Ovary (tissue), 7 donors: ENCODE measurements at regions not wholly inside any gene's neighbourhood (a gene's known extent, or its start where the extent isn't known, plus 50 kb on each side); places are given as distances from the start of the nearest gene placed in this dataset.

Experiments
- DNase-seq, 5 donors: peaks; one replicate each; pipeline ENCODE4 v3.0.0-alpha.2; 2019 to 2020
- H3K27ac ChIP-seq, 2 donors: fragments of 200-600 bp; one replicate each; pipeline versions ENCODE4 v1.5.1 to v1.8.0; 2019 to 2022
- H3K27me3 ChIP-seq: fragments of 200-600 bp; one replicate; pipeline ENCODE4 v1.8.0; 2022
- H3K36me3 ChIP-seq: fragments of 200-600 bp; sonication (generic); one replicate; pipeline ENCODE4 v1.5.1; 2019
- H3K4me1 ChIP-seq: one replicate; pipeline ENCODE4 v1.8.1; 2013; ENCODE audit warnings: mild to moderate bottlenecking, moderate library complexity; ENCODE audit not compliant: insufficient read depth
- H3K4me3 ChIP-seq: fragments of 200-600 bp; sonication (generic); one replicate; pipeline ENCODE4 v1.5.1; 2017
- H3K9me3 ChIP-seq, 2 donors: fragments of 200-600 bp in 1 of 2; sonication (generic) in 1 of 2; one replicate each; pipeline versions ENCODE4 v1.5.1 to v1.8.1; 2013 to 2019; ENCODE audit warnings: mild to moderate bottlenecking in 1 of 2, moderate library complexity in 1 of 2
- CTCF ChIP-seq, 3 donors: fragments of 450-650 bp in 2 of 3; fragments of 200-600 bp in 1 of 3; IDR thresholded peaks; one replicate each; pipeline versions ENCODE4 v1.5.1 to v1.8.0; 2016 to 2022; ENCODE audit warnings: antibody characterized with exemption in 3 of 3, mild to moderate bottlenecking in 1 of 3
- EP300 ChIP-seq: sonication (generic); formaldehyde crosslinking; IDR thresholded peaks from one replicate; pipeline ENCODE4 v1.6.1; 2017; ENCODE audit warnings: antibody characterized with exemption
- POLR2A ChIP-seq: fragments of 450-650 bp; IDR thresholded peaks from one replicate; pipeline ENCODE4 v1.6.1; 2017; ENCODE audit warnings: antibody characterized with exemption, mild to moderate bottlenecking, moderate library complexity
- WGBS, 3 donors: extraction: QIAGEN DNeasy Blood & Tissue Kit in 1 of 3; methylation state at CpG; one replicate each; pipeline versions ENCODE4 v1.1.5 to v1.1.7; 2013 to 2017; 5-methylcytosine and 5-hydroxymethylcytosine counted together
- intact Hi-C, 4 donors: fragments of 100-400 bp; cut with DNase I; formaldehyde crosslinking; loops; one replicate each; pipeline versions ENCODE4 v1.11.0 to v1.15.1; 2022 to 2023
- donor health status: DM: no; HTN: no; CAD: no; lungs with moderate emphysema.
- donor health status: DM: no; HTN: no; CAD: no.
- donor health status: Bipolar disorder and iron deficiency.
- donor health status: DM: no; HTN: no; CAD: no.
- donor health status: DM: yes; HTN: yes; CAD: no.

- Histone ChIP-seq H3K9me3 (no peaks in the 10 kb centered on the region), H3K36me3 (no peaks in the 10 kb centered on the region), H3K4me1 (peaks cover 4% of the 10 kb centered on the region), H3K4me3 (no peak overlapping the region), H3K27me3 (no peaks in the 10 kb centered on the region), H3K27ac (no peak overlapping the region)
- 69 to 73% (median 69%) methylated on average over 8 of the region's 8 CpGs for WGBS, 3 donors
- TF ChIP-seq CTCF (IDR thresholded peaks at IDR 0.05), result no peak
- TF ChIP-seq EP300, result no peak
- intact Hi-C loops, result no loop called here
- DNase-seq, result no peak
Measured at GRCh38 chr17:31674305-31674704, 184.7 kb downstream of the COPRS start.

- no peak for DNase-seq
- intact Hi-C loops, result no loop called here
- H3K36me3 ChIP-seq, result no peaks in the 10 kb centered on the region
Measured at GRCh38 chr17:31673076-31673475, 186.0 kb downstream of the COPRS start.

GRCh38 chr17:31672161-31672819 is 186.8 kb downstream of the COPRS start:
- no peak for DNase-seq
- WGBS, 3 donors, result 39 to 53% (median 40%) methylated on average over 7 of the region's 7 CpGs
- TF ChIP-seq EP300 (no peak), CTCF (IDR thresholded peaks at IDR 0.05) (no peak), POLR2A (no peak)
- no peaks in the 10 kb centered on the region for H3K27me3 ChIP-seq
- H3K36me3 ChIP-seq, result no peaks in the 10 kb centered on the region
- no peaks in the 10 kb centered on the region for H3K9me3 ChIP-seq
- no peak overlapping the region for H3K4me3 ChIP-seq
- no peaks in the 10 kb centered on the region for H3K4me1 ChIP-seq
- no peak overlapping the region for H3K27ac ChIP-seq
- intact Hi-C loops, result no loop called here

More at GRCh38 chr17:31673076-31673475, 186.0 kb downstream of the COPRS start:
- Histone ChIP-seq H3K27ac (no peak overlapping the region), H3K4me1 (no peaks in the 10 kb centered on the region), H3K27me3 (no peaks in the 10 kb centered on the region), H3K4me3 (no peak overlapping the region), H3K9me3 (no peaks in the 10 kb centered on the region)
- WGBS, 3 donors, result 51 to 70% (median 61%) methylated on average over 8 of the region's 8 CpGs
- no peak for TF ChIP-seq CTCF (IDR thresholded peaks at IDR 0.05)
- TF ChIP-seq EP300, result no peak
- TF ChIP-seq POLR2A, result no peak

- no peak overlapping the region for H3K4me3 ChIP-seq
- 81 to 87% (median 86%) methylated on average over 2 of the region's 2 CpGs for WGBS, 3 donors
- intact Hi-C loops, result no loop called here
- H3K27ac ChIP-seq, result no peak overlapping the region
- DNase-seq, result no peak
- peaks cover 0 to 11% of the 10 kb centered on the region in 2 donors for H3K9me3 ChIP-seq
- H3K36me3 ChIP-seq, result no peaks in the 10 kb centered on the region
- H3K27me3 ChIP-seq, result no peaks in the 10 kb centered on the region
- TF ChIP-seq CTCF (IDR thresholded peaks at IDR 0.05) (no peak), EP300 (no peak), POLR2A (no peak)
- H3K4me1 ChIP-seq, result no peaks in the 10 kb centered on the region
Measured at GRCh38 chr17:31663576-31663975, 195.5 kb downstream of the COPRS start.
